GM23338 (cell line): ENCODE measurements at regions not wholly inside any gene's neighbourhood (a gene's known extent, or its start where the extent isn't known, plus 50 kb on each side); places are given as distances from the start of the nearest gene placed in this dataset.

Experiments
- ATAC-seq: fragments of 200-7000 bp; cut with Tn5 transposase; 3 replicates; pipeline ENCODE4 v1.9.1; 2020
- DNase-seq: peaks from one replicate; pipeline ENCODE4 v3.0.0-alpha.2; 2015; ENCODE audit warnings: low spot score
- H2AFZ ChIP-seq: fragments of 200-600 bp; sonication (generic); 2 replicates; pipeline ENCODE4 v1.8.0; 2016; ENCODE audit warnings: antibody characterized with exemption, mild to moderate bottlenecking, moderate library complexity
- H3F3A ChIP-seq: fragments of 200-600 bp; sonication (generic); replicated peaks from 2 replicates; pipeline ENCODE4 v1.8.0; 2017; ENCODE audit warnings: antibody characterized with exemption, mixed run types, low read depth
- H3K27ac ChIP-seq: fragments of 200-600 bp; sonication (generic); 2 replicates; pipeline ENCODE4 v1.6.1; 2016; ENCODE audit warnings: low read depth
- H3K27me3 ChIP-seq: fragments of 200-600 bp; sonication (generic); 2 replicates; pipeline ENCODE4 v1.8.0; 2016; ENCODE audit warnings: mild to moderate bottlenecking, mixed run types, moderate library complexity; ENCODE audit not compliant: insufficient read depth
- H3K36me3 ChIP-seq: fragments of 200-600 bp; sonication (generic); 2 replicates; pipeline ENCODE4 v1.8.0; 2016; ENCODE audit warnings: mild to moderate bottlenecking; ENCODE audit not compliant: insufficient read depth
- H3K4me1 ChIP-seq: fragments of 200-600 bp; sonication (generic); 2 replicates; pipeline ENCODE4 v1.8.0; 2016; ENCODE audit warnings: mild to moderate bottlenecking, moderate library complexity; ENCODE audit not compliant: insufficient read depth
- H3K4me2 ChIP-seq: fragments of 200-600 bp; sonication (generic); 2 replicates; pipeline ENCODE4 v1.7.1; 2017; ENCODE audit warnings: mixed run types
- H3K4me3 ChIP-seq: fragments of 200-600 bp; sonication (generic); 2 replicates; pipeline ENCODE4 v1.6.1; 2016; ENCODE audit warnings: mixed run types
- H3K79me2 ChIP-seq: fragments of 200-600 bp; sonication (generic); replicated peaks from 2 replicates; pipeline ENCODE4 v1.8.0; 2017; ENCODE audit warnings: mild to moderate bottlenecking; ENCODE audit not compliant: insufficient read depth
- H3K9me2 ChIP-seq: fragments of 200-600 bp; sonication (generic); 2 replicates; pipeline ENCODE4 v1.8.0; 2017; ENCODE audit not compliant: insufficient read depth
- H4K20me1 ChIP-seq: fragments of 200-600 bp; sonication (generic); replicated peaks from 2 replicates; pipeline ENCODE4 v1.8.0; 2017; ENCODE audit warnings: mild to moderate bottlenecking; ENCODE audit not compliant: insufficient read depth
- H3K27ac Mint-ChIP-seq: 2 replicates; pipeline ENCODE4 v1.8.0; 2020; ENCODE audit warnings: inconsistent platforms, mild to moderate bottlenecking, moderate library complexity, mixed read lengths
- H3K27me3 Mint-ChIP-seq: 3 replicates; pipeline ENCODE4 v1.8.0; 2022; ENCODE audit warnings: low read depth, mild to moderate bottlenecking, moderate library complexity, mixed read lengths, inconsistent platforms; ENCODE audit not compliant: insufficient read depth, poor library complexity
- H3K36me3 Mint-ChIP-seq: 3 replicates; pipeline ENCODE4 v1.8.0; 2021; ENCODE audit warnings: low read depth, mild to moderate bottlenecking, inconsistent platforms, moderate library complexity, mixed read lengths
- H3K4me1 Mint-ChIP-seq: 3 replicates; pipeline ENCODE4 v1.8.0; 2020; ENCODE audit warnings: mild to moderate bottlenecking, inconsistent platforms, mixed read lengths
- H3K4me3 Mint-ChIP-seq: 3 replicates; pipeline ENCODE4 v1.8.0; 2021; ENCODE audit warnings: moderate library complexity, mild to moderate bottlenecking, inconsistent platforms, mixed read lengths
- H3K9me3 Mint-ChIP-seq: 3 replicates; pipeline ENCODE4 v1.8.0; 2020; ENCODE audit warnings: moderate library complexity, mild to moderate bottlenecking, inconsistent platforms, mixed read lengths
- CREB1 ChIP-seq: fragments of 250-450 bp; sonication (Bioruptor Pico); IDR thresholded peaks from 2 replicates; pipeline ENCODE4 v1.5.0; 2020; ENCODE audit warnings: low read depth, mild to moderate bottlenecking, moderate library complexity
- CTCF ChIP-seq, 2 experiments: fragments of 200-600 bp in 1 of 2; sonication (generic) in 1 of 2; conservative IDR thresholded peaks; 2 replicates each; pipeline versions ENCODE4 v1.5.1 to v1.6.1; 2016 to 2017; ENCODE audit warnings: antibody characterized with exemption in 2 of 2, low read depth in 2 of 2, mild to moderate bottlenecking in 2 of 2, moderate library complexity in 1 of 2
- ETS1 ChIP-seq: IDR thresholded peaks from 2 replicates; pipeline ENCODE4 v1.6.1; 2016; ENCODE audit warnings: antibody characterized with exemption
- EZH2 ChIP-seq: fragments of 200-600 bp; sonication (generic); IDR thresholded peaks from one replicate; pipeline ENCODE4 v1.8.0; 2017; ENCODE audit warnings: antibody characterized with exemption, mild to moderate bottlenecking, low read depth; ENCODE audit not compliant: unreplicated experiment
- EZH2phosphoT487 ChIP-seq: fragments of 200-600 bp; sonication (generic); IDR thresholded peaks from one replicate; pipeline ENCODE4 v1.8.1; 2018; ENCODE audit warnings: antibody characterized with exemption; ENCODE audit not compliant: unreplicated experiment
- JUNB ChIP-seq: IDR thresholded peaks from one replicate; pipeline ENCODE4 v1.6.1; 2016; ENCODE audit warnings: antibody characterized with exemption; ENCODE audit not compliant: unreplicated experiment
- POLR2AphosphoS5 ChIP-seq: IDR thresholded peaks from 2 replicates; pipeline ENCODE4 v1.6.1; 2016; ENCODE audit warnings: antibody characterized with exemption, low read depth
- REST ChIP-seq: IDR thresholded peaks from one replicate; pipeline ENCODE4 v1.6.1; 2018; ENCODE audit warnings: antibody characterized with exemption; ENCODE audit not compliant: unreplicated experiment
- ZNF114 ChIP-seq: fragments of 250-450 bp; sonication (Bioruptor Pico); IDR thresholded peaks from 2 replicates; pipeline ENCODE4 v1.5.0; 2020; ENCODE audit warnings: mild to moderate bottlenecking, moderate library complexity
- ZNF331 ChIP-seq: fragments of 250-450 bp; sonication (Bioruptor Pico); IDR thresholded peaks from 2 replicates; pipeline ENCODE4 v1.5.0; 2020; ENCODE audit warnings: low read depth, mild to moderate bottlenecking, moderate library complexity
- ZNF462 ChIP-seq: fragments of 250-450 bp; sonication (Bioruptor Pico); IDR thresholded peaks from 2 replicates; pipeline ENCODE4 v1.5.0; 2020; ENCODE audit warnings: mild to moderate bottlenecking, moderate library complexity

- TF ChIP-seq ETS1 (no peak), ZNF331 (CRISPR knock-in tag) (no peak)
These were observed 652.3 kb downstream of the PTPRC start (continued) for GRCh38 chr1:199291022-199291740.

GRCh38 chr1:199292896-199293295, 654.1 kb downstream of the PTPRC start:
- no peaks in the 10 kb centered on the region for H4K20me1 ChIP-seq
- H3F3A ChIP-seq, result no peaks in the 10 kb centered on the region
- no peaks in the 10 kb centered on the region for H3K4me1 ChIP-seq
- no peak overlapping the region for H3K4me2 ChIP-seq
- no peak overlapping the region for H3K27ac ChIP-seq
- Mint-ChIP-seq H3K36me3 (no peaks in the 10 kb centered on the region), H3K4me1 (no peaks in the 10 kb centered on the region; the same call in 2 of the 3 replicates), H3K27me3 (no peaks in the 10 kb centered on the region), H3K27ac (no peak overlapping the region), H3K9me3 (no peaks in the 10 kb centered on the region), H3K4me3 (no peak overlapping the region)
- DNase-seq, result no peak
- H3K27me3 ChIP-seq, result no peaks in the 10 kb centered on the region
- no peak overlapping the region for H2AFZ ChIP-seq
- H3K4me3 ChIP-seq, result no peak overlapping the region
- no peak for ATAC-seq
- H3K9me2 ChIP-seq, result no peaks in the 10 kb centered on the region
- no peaks in the 10 kb centered on the region for H3K36me3 ChIP-seq
- no peaks in the 10 kb centered on the region for H3K79me2 ChIP-seq
- TF ChIP-seq ZNF114 (CRISPR knock-in tag) (no peak), CTCF (conservative IDR thresholded peaks at IDR 0.05; ENCODE audit: low read depth in 2 of 2) (no peak), JUNB (no peak), ZNF331 (CRISPR knock-in tag) (no peak), REST (no peak), EZH2phosphoT487 (no peak), POLR2AphosphoS5 (no peak), ZNF462 (CRISPR knock-in tag) (no peak), EZH2 (no peak), CREB1 (CRISPR knock-in tag) (no peak)
